Right lobe of liver (tissue), 6 donors: ENCODE measurements at regions not wholly inside any gene's neighbourhood (a gene's known extent, or its start where the extent isn't known, plus 50 kb on each side); places are given as distances from the start of the nearest gene placed in this dataset.

Experiments
- ATAC-seq, 4 donors: fragments of 200-7000 bp; cut with Tn5 transposase; one replicate each; pipeline ENCODE4 v1.9.1; 2020; ENCODE audit warnings: mild to moderate bottlenecking in 4 of 4, moderate library complexity in 4 of 4
- DNase-seq, 3 donors: peaks; one replicate each; pipeline ENCODE4 v3.0.0-alpha.2; 2020
- H3K27ac ChIP-seq, 3 donors: fragments of 200-600 bp; one replicate each; pipeline ENCODE4 v1.8.0; 2022
- H3K27me3 ChIP-seq, 2 donors: fragments of 200-600 bp; one replicate each; pipeline ENCODE4 v1.8.0; 2022
- H3K36me3 ChIP-seq, 4 donors: fragments of 200-600 bp; sonication (generic) in 1 of 4; one replicate each; pipeline versions ENCODE4 v1.5.1 to v1.8.0; 2017 to 2022; ENCODE audit warnings: control low read depth in 1 of 4
- H3K4me1 ChIP-seq, 4 donors: fragments of 200-600 bp; sonication (generic) in 1 of 4; one replicate each; pipeline versions ENCODE4 v1.5.1 to v1.8.0; 2017 to 2022; ENCODE audit warnings: control low read depth in 1 of 4
- H3K4me3 ChIP-seq, 3 donors: fragments of 200-600 bp; one replicate each; pipeline ENCODE4 v1.8.0; 2022
- H3K9me3 ChIP-seq, 4 donors: fragments of 200-600 bp; sonication (generic) in 1 of 4; one replicate each; pipeline versions ENCODE4 v1.5.1 to v1.8.0; 2017 to 2022; ENCODE audit warnings: control low read depth in 1 of 4
- CTCF ChIP-seq, 4 donors: fragments of 200-600 bp in 3 of 4; fragments of 450-650 bp in 1 of 4; IDR thresholded peaks; one replicate each; pipeline versions ENCODE4 v1.5.1 to v1.8.0; 2016 to 2022; ENCODE audit warnings: antibody characterized with exemption in 4 of 4, mild to moderate bottlenecking in 2 of 4
- POLR2A ChIP-seq: fragments of 450-650 bp; IDR thresholded peaks from one replicate; pipeline ENCODE4 v1.6.1; 2017; ENCODE audit warnings: antibody characterized with exemption, mild to moderate bottlenecking
- WGBS: methylation state at CpG from one replicate; pipeline ENCODE4 v1.1.6; 2018; ENCODE audit warnings: low coverage, low lambda C conversion rate; ENCODE audit not compliant: insufficient coverage; ENCODE audit errors: missing lambda C conversion rate; 5-methylcytosine and 5-hydroxymethylcytosine counted together
- intact Hi-C, 2 donors: fragments of 100-400 bp; cut with DNase I; formaldehyde crosslinking; loops; one replicate each; pipeline versions ENCODE4 v1.11.2 to v1.14.1; 2022
- donor health status: DM: no; HTN: yes; CAD: no.
- donor health status: DM: no; HTN: no; CAD: no.
- donor health status: DM: no; HTN: no; CAD: no.
- donor health status: DM: no; HTN: yes; CAD: no.
- donor health status: DM: no; HTN: yes; CAD: no.

GRCh38 chr18:25759111-25759510 is 331.3 kb downstream of the SS18 start:
- ATAC-seq (no peak), DNase-seq (no peak)
- Histone ChIP-seq H3K27ac (no peak overlapping the region), H3K4me1 (no peaks in the 10 kb centered on the region), H3K4me3 (no peak overlapping the region), H3K36me3 (no peaks in the 10 kb centered on the region), H3K9me3 (no peaks in the 10 kb centered on the region), H3K27me3 (no peaks in the 10 kb centered on the region)
- WGBS = 31% methylated on average over 1 of the region's 1 CpG
- intact Hi-C loops = no loop called here
- TF ChIP-seq CTCF (IDR thresholded peaks at IDR 0.05) = no peak
- no peak for TF ChIP-seq POLR2A

- ATAC-seq = no peak
- whole genome bisulfite sequencing = 50% methylated on average over 3 of the region's 7 CpGs
- no peak for TF ChIP-seq CTCF (IDR thresholded peaks at IDR 0.05)
- no peak for TF ChIP-seq POLR2A
- H3K36me3 ChIP-seq = no peaks in the 10 kb centered on the region
- no peak overlapping the region for H3K4me3 ChIP-seq
- H3K4me1 ChIP-seq = no peaks in the 10 kb centered on the region
- DNase-seq = no peak
- no peaks in the 10 kb centered on the region for H3K27me3 ChIP-seq
- H3K27ac ChIP-seq = no peak overlapping the region
- intact Hi-C loops = no loop called here
- H3K9me3 ChIP-seq = no peaks in the 10 kb centered on the region
These were observed 346.7 kb downstream of the SS18 start for GRCh38 chr18:25743646-25744151.

- 41% methylated on average over 2 of the region's 2 CpGs for WGBS
- intact Hi-C loops = no loop called here
- TF ChIP-seq POLR2A = no peak
- no peak for TF ChIP-seq CTCF (IDR thresholded peaks at IDR 0.05)
- ATAC-seq = no peak
- Histone ChIP-seq H3K9me3 (no peaks in the 10 kb centered on the region), H3K36me3 (no peaks in the 10 kb centered on the region), H3K27me3 (no peaks in the 10 kb centered on the region), H3K4me3 (no peak overlapping the region), H3K4me1 (no peaks in the 10 kb centered on the region), H3K27ac (no peak overlapping the region)
- DNase-seq = no peak
These were observed 351.0 kb downstream of the SS18 start for GRCh38 chr18:25739376-25739775.

GRCh38 chr18:25737710-25738311 is 352.6 kb downstream of the SS18 start:
- Histone ChIP-seq H3K27ac (no peak overlapping the region), H3K36me3 (no peaks in the 10 kb centered on the region), H3K4me3 (no peak overlapping the region), H3K9me3 (no peaks in the 10 kb centered on the region), H3K4me1 (no peaks in the 10 kb centered on the region), H3K27me3 (no peaks in the 10 kb centered on the region)
- DNase-seq = no peak
- WGBS = 86% methylated on average over 1 of the region's 7 CpGs
- no peak for ATAC-seq
- intact Hi-C loops = no loop called here
- TF ChIP-seq POLR2A = no peak

GRCh38 chr18:25736516-25736915 is 353.9 kb downstream of the SS18 start:
- H3K27me3 ChIP-seq = no peaks in the 10 kb centered on the region
- DNase-seq (no peak), ATAC-seq (no peak)
- no peaks in the 10 kb centered on the region for H3K4me1 ChIP-seq
- H3K27ac ChIP-seq = no peak overlapping the region
- H3K9me3 ChIP-seq = no peaks in the 10 kb centered on the region
- no peak overlapping the region for H3K4me3 ChIP-seq
- no peaks in the 10 kb centered on the region for H3K36me3 ChIP-seq
- TF ChIP-seq POLR2A (no peak), CTCF (IDR thresholded peaks at IDR 0.05) (no peak)
- intact Hi-C loops = no loop called here
- 33% methylated on average over 5 of the region's 5 CpGs for WGBS
